H1 (cell line): ENCODE measurements at regions not wholly inside any gene's neighbourhood (a gene's known extent, or its start where the extent isn't known, plus 50 kb on each side); places are given as distances from the start of the nearest gene placed in this dataset.

ENCODE experiments used
- EP300 ChIP-seq, 2 experiments: IDR thresholded peaks; 1 replicate in 1 of 2; 2 replicates in 1 of 2; pipeline ENCODE4 v1.6.1; 2011 to 2012; ENCODE audit warnings: low read depth in 2 of 2, low read length in 2 of 2, mild to moderate bottlenecking in 2 of 2, borderline replicate concordance in 1 of 2, inconsistent platforms in 1 of 2, moderate library complexity in 1 of 2
- POU5F1 ChIP-seq: IDR thresholded peaks from 2 replicates; pipeline ENCODE4 v1.6.1; 2011; ENCODE audit warnings: low read depth, mild to moderate bottlenecking, low read length, moderate library complexity
- TCF12 ChIP-seq: IDR thresholded peaks from 2 replicates; pipeline ENCODE4 v1.6.1; 2011; ENCODE audit warnings: low read depth, mild to moderate bottlenecking, low read length

- TF ChIP-seq POU5F1 (no peak), TCF12 (no peak), EP300 (IDR thresholded peaks at IDR 0.05; ENCODE audit: borderline replicate concordance in 1 of 2, low read depth in 2 of 2, low read length in 2 of 2) (no peak)
Observed at GRCh38 chr4:77355731-77356130, 198.7 kb downstream of the CCNG2 start.
